ENCODE measurements at regions not wholly inside any gene's neighbourhood (a gene's known extent, or its start where the extent isn't known, plus 50 kb on each side); places are given as distances from the start of the nearest gene placed in this dataset.

- TF ChIP-seq ZBTB6 (tag by site-specific recombination; IDR thresholded peaks at IDR 0.05) (no peak), ZNF350 (tag by site-specific recombination; IDR thresholded peaks at IDR 0.05) (no peak), ZNF558 (tag by site-specific recombination; IDR thresholded peaks at IDR 0.05) (peak; percentile 90), ZNF561 (tag by site-specific recombination; IDR thresholded peaks at IDR 0.05; ENCODE audit: borderline replicate concordance) (peak; percentile 71), FEZF1 (tag by site-specific recombination; IDR thresholded peaks at IDR 0.05) (peak; percentile 73), MYNN (tag by site-specific recombination; IDR thresholded peaks at IDR 0.05; ENCODE audit: borderline replicate concordance) (no peak), ZNF785 (tag by site-specific recombination; IDR thresholded peaks at IDR 0.05) (no peak), ZBTB44 (tag by site-specific recombination; IDR thresholded peaks at IDR 0.05) (peak; percentile 100), ZNF146 (tag by site-specific recombination; IDR thresholded peaks at IDR 0.05) (no peak), ZNF391 (tag by site-specific recombination; IDR thresholded peaks at IDR 0.05; ENCODE audit: borderline replicate concordance, low read depth) (peak; percentile 51; the same call in 1 of the 2 replicates), ZNF426 (tag by site-specific recombination; IDR thresholded peaks at IDR 0.05) (no peak), ZNF362 (tag by site-specific recombination; IDR thresholded peaks at IDR 0.05) (peak; percentile 79; the same call in 1 of the 2 replicates), ZNF624 (tag by site-specific recombination; IDR thresholded peaks at IDR 0.05) (no peak), IKZF3 (tag by site-specific recombination; IDR thresholded peaks at IDR 0.05) (peak; percentile 82), HOXA7 (CRISPR knock-in tag; IDR thresholded peaks at IDR 0.05; ENCODE audit: borderline replicate concordance) (no peak), ZBTB21 (tag by site-specific recombination; IDR thresholded peaks at IDR 0.05) (0 out of 2 replicates have a peak, but pooled peaks have one; percentile 18), ZBTB1 (tag by site-specific recombination; IDR thresholded peaks at IDR 0.05) (peak; percentile 81; the same call in 1 of the 2 replicates), PATZ1 (tag by site-specific recombination; IDR thresholded peaks at IDR 0.05) (peak; percentile 73), ZNF529 (tag by site-specific recombination; IDR thresholded peaks at IDR 0.05; ENCODE audit: insufficient replicate concordance) (no peak), ZNF16 (tag by site-specific recombination; IDR thresholded peaks at IDR 0.05; ENCODE audit: low read depth) (no peak), ZBTB11 (tag by site-specific recombination; conservative IDR thresholded peaks at IDR 0.05; ENCODE audit: low read depth) (no peak), ZNF692 (tag by site-specific recombination; IDR thresholded peaks at IDR 0.05) (peak; percentile 83)
Measured at GRCh38 chr11:27234043-27234668, 128.9 kb downstream of the CCDC34 start (continued).
